ENCODE measurements at regions not wholly inside any gene's neighbourhood (a gene's known extent, or its start where the extent isn't known, plus 50 kb on each side); places are given as distances from the start of the nearest gene placed in this dataset.

DNA sequence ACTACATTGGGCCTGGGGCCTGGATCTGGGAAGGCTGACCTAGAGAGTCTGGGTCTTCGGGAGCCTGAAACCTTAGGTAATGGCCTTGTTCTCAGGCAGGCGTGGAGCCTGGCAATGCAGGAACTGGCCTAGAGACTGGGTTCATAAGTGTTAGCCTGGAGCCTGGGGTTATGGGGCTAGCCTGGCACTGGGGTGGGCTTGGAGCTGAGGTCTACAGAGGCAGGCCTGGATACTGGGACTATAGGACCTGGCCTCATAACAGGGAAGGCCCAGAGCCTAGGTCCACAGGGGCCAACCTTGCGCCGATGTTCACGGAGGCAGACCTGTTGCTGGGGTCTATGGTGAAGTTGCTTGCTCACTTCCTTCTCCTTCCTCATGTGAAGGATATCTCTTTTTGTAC is 843.8 kb upstream of the GJE1 start:
- no peaks in the 10 kb centered on the region for H3K4me1 ChIP-seq (ENCODE audit: control insufficient read depth, insufficient read depth, low read length)
- no peak overlapping the region for H3K27ac ChIP-seq (ENCODE audit: low read depth, low read length)
- H3K27me3 ChIP-seq (ENCODE audit: control insufficient read depth, insufficient read depth, low read length) = no peaks in the 10 kb centered on the region
- no peaks in the 10 kb centered on the region for H3K9me3 ChIP-seq (ENCODE audit: control insufficient read depth, insufficient read depth, low read length)
- no peaks in the 10 kb centered on the region for H3K36me3 ChIP-seq (ENCODE audit: control insufficient read depth, insufficient read depth, low read length)
- no peak overlapping the region for H3K4me3 ChIP-seq (ENCODE audit: low read depth, low read length)
- 98% methylated on average over 4 of the region's 5 CpGs for WGBS (ENCODE audit: insufficient coverage)
- no peak for DNase-seq (ENCODE audit: low read depth in 4 of 6, low spot score in 6 of 6)

GRCh38 chr6:141282263-141282662 is 850.5 kb upstream of the GJE1 start:
- no peak for DNase-seq (ENCODE audit: low read depth in 4 of 6, low spot score in 6 of 6)
- H3K36me3 ChIP-seq (ENCODE audit: control insufficient read depth, insufficient read depth, low read length) = no peaks in the 10 kb centered on the region
- no CpG with 5 or more reads among the region's 1 CpG for WGBS (ENCODE audit: insufficient coverage)
- H3K4me3 ChIP-seq (ENCODE audit: low read depth, low read length) = no peak overlapping the region
- H3K9me3 ChIP-seq (ENCODE audit: control insufficient read depth, insufficient read depth, low read length) = no peaks in the 10 kb centered on the region
- no peak overlapping the region for H3K27ac ChIP-seq (ENCODE audit: low read depth, low read length)
- H3K4me1 ChIP-seq (ENCODE audit: control insufficient read depth, insufficient read depth, low read length) = no peaks in the 10 kb centered on the region
- no peaks in the 10 kb centered on the region for H3K27me3 ChIP-seq (ENCODE audit: control insufficient read depth, insufficient read depth, low read length)

- Histone ChIP-seq H3K4me1 (ENCODE audit: control insufficient read depth, insufficient read depth, low read length) (no peaks in the 10 kb centered on the region), H3K36me3 (ENCODE audit: control insufficient read depth, insufficient read depth, low read length) (no peaks in the 10 kb centered on the region), H3K9me3 (ENCODE audit: control insufficient read depth, insufficient read depth, low read length) (peaks cover 3% of the 10 kb centered on the region), H3K4me3 (ENCODE audit: low read depth, low read length) (no peak overlapping the region), H3K27ac (ENCODE audit: low read depth, low read length) (no peak overlapping the region), H3K27me3 (ENCODE audit: control insufficient read depth, insufficient read depth, low read length) (no peaks in the 10 kb centered on the region)
- DNase-seq (ENCODE audit: low read depth in 4 of 6, low spot score in 6 of 6) = no peak
These were observed 863.0 kb upstream of the GJE1 start for GRCh38 chr6:141269684-141270083.

- 88% methylated on average over 6 of the region's 6 CpGs for WGBS (ENCODE audit: insufficient coverage)
These were observed 865.3 kb upstream of the GJE1 start for GRCh38 chr6:141267420-141267819.

DNA sequence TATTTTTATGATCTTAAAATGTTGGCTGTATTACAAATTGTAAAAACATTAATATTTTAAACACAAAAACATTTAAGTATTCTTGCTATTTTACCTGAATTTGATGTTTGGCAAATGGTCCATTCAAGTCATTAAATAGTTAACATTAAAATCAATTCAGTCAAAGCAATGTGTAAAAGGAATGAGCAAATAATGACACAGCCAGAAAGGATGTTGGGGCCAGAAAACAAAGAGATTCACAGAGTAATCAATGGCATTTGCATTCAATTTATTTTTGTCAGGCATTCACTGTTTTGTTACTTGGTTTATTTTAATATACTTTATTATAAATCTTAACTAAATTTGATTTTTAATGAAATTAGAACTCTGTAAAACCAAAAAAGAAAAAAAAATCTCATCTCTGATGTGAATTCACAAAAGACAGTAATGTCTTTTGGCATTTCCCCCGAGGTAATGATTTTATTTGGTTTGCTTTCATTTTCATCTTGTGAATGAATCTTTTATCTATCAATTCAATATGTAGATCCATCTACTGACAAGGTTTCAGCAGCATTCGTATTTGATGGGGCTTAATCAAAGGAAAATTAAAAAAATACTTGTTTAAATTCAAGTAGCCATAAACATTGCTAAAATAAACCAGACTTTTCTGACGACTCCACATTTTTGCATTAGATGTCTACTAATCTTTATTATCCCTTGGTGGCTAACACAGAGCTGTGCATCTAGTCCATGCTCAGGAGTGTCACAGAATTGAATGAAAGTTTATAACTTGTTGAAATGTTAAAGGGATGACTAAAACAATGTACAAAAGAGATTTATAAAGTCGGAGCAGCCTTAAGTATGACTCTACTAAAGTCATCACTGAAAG is 866.7 kb upstream of the GJE1 start:
- no peaks in the 10 kb centered on the region for H3K4me1 ChIP-seq (ENCODE audit: control insufficient read depth, insufficient read depth, low read length)
- H3K27me3 ChIP-seq (ENCODE audit: control insufficient read depth, insufficient read depth, low read length) = no peaks in the 10 kb centered on the region
- no peaks in the 10 kb centered on the region for H3K36me3 ChIP-seq (ENCODE audit: control insufficient read depth, insufficient read depth, low read length)
- WGBS (ENCODE audit: insufficient coverage) = no CpG with 5 or more reads among the region's 4 CpGs
- no peak for DNase-seq (ENCODE audit: low read depth in 4 of 6, low spot score in 6 of 6)
- H3K27ac ChIP-seq (ENCODE audit: low read depth, low read length) = peak overlapping the region; percentile 11
- peaks cover 3% of the 10 kb centered on the region for H3K9me3 ChIP-seq (ENCODE audit: control insufficient read depth, insufficient read depth, low read length)
- H3K4me3 ChIP-seq (ENCODE audit: low read depth, low read length) = no peak overlapping the region

More at GRCh38 chr6:141267420-141267819, 865.3 kb upstream of the GJE1 start:
- Histone ChIP-seq H3K27me3 (ENCODE audit: control insufficient read depth, insufficient read depth, low read length) (no peaks in the 10 kb centered on the region), H3K36me3 (ENCODE audit: control insufficient read depth, insufficient read depth, low read length) (no peaks in the 10 kb centered on the region), H3K9me3 (ENCODE audit: control insufficient read depth, insufficient read depth, low read length) (peaks cover 3% of the 10 kb centered on the region), H3K27ac (ENCODE audit: low read depth, low read length) (no peak overlapping the region), H3K4me1 (ENCODE audit: control insufficient read depth, insufficient read depth, low read length) (no peaks in the 10 kb centered on the region), H3K4me3 (ENCODE audit: low read depth, low read length) (no peak overlapping the region)
- no peak for DNase-seq (ENCODE audit: low read depth in 4 of 6, low spot score in 6 of 6)

DNA sequence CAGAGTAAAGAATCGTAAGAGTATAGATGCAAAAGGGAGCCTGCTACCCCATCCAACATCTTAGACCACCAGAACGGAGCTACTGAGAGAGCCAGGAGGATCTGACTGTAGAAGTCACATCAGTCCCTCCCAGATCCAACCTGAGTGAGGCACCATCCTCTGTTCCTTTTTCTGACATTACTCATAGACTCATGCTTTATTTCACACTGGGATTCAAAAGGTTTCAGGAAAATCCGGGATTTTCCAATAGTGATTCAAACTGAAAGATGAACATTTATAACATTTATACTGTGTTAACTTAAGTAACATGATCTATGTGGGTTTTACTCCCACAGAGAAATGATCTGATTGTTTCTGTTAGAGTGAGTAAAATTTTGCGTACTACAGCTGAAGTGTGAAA is 868.6 kb upstream of the GJE1 start:
- no peaks in the 10 kb centered on the region for H3K27me3 ChIP-seq (ENCODE audit: control insufficient read depth, insufficient read depth, low read length)
- H3K9me3 ChIP-seq (ENCODE audit: control insufficient read depth, insufficient read depth, low read length) = no peaks in the 10 kb centered on the region
- H3K36me3 ChIP-seq (ENCODE audit: control insufficient read depth, insufficient read depth, low read length) = no peaks in the 10 kb centered on the region
- H3K4me3 ChIP-seq (ENCODE audit: low read depth, low read length) = no peak overlapping the region
- DNase-seq (ENCODE audit: low read depth in 4 of 6, low spot score in 6 of 6) = no peak
- 100% methylated on average over 1 of the region's 4 CpGs for WGBS (ENCODE audit: insufficient coverage)
- no peaks in the 10 kb centered on the region for H3K4me1 ChIP-seq (ENCODE audit: control insufficient read depth, insufficient read depth, low read length)
- no peak overlapping the region for H3K27ac ChIP-seq (ENCODE audit: low read depth, low read length)

DNA sequence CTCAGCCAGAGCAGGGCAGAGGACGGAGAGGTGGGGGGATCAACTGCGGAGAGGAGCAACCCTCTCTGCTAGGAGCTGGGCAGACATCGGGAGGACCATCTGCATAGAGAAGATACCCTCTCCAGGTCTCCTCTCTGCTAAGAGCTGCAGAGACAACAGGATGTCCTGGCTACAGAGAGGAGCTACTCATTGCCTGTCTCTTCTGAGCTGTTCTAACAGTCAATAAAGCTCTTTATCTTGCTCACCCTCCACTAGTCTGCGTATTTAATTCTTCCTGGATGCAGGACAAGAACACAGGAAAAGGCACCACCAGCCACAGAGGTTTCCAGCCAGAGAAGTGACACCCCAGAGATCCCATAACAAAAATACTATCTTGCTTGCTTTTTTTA is 871.1 kb upstream of the GJE1 start:
- no peak overlapping the region for H3K4me3 ChIP-seq (ENCODE audit: low read depth, low read length)
- no peaks in the 10 kb centered on the region for H3K9me3 ChIP-seq (ENCODE audit: control insufficient read depth, insufficient read depth, low read length)
- no peaks in the 10 kb centered on the region for H3K4me1 ChIP-seq (ENCODE audit: control insufficient read depth, insufficient read depth, low read length)
- no peaks in the 10 kb centered on the region for H3K27me3 ChIP-seq (ENCODE audit: control insufficient read depth, insufficient read depth, low read length)
- no peaks in the 10 kb centered on the region for H3K36me3 ChIP-seq (ENCODE audit: control insufficient read depth, insufficient read depth, low read length)
- WGBS (ENCODE audit: insufficient coverage) = 97% methylated on average over 4 of the region's 4 CpGs
- no peak overlapping the region for H3K27ac ChIP-seq (ENCODE audit: low read depth, low read length)
- DNase-seq (ENCODE audit: low read depth in 4 of 6, low spot score in 6 of 6) = no peak

GRCh38 chr6:141261016-141261671 is 871.6 kb upstream of the GJE1 start:
- no peak overlapping the region for H3K27ac ChIP-seq (ENCODE audit: low read depth, low read length)
- WGBS (ENCODE audit: insufficient coverage) = 88% methylated on average over 8 of the region's 10 CpGs
- H3K4me3 ChIP-seq (ENCODE audit: low read depth, low read length) = no peak overlapping the region
- H3K4me1 ChIP-seq (ENCODE audit: control insufficient read depth, insufficient read depth, low read length) = no peaks in the 10 kb centered on the region
- no peak for DNase-seq (ENCODE audit: low read depth in 4 of 6, low spot score in 6 of 6)
- no peaks in the 10 kb centered on the region for H3K36me3 ChIP-seq (ENCODE audit: control insufficient read depth, insufficient read depth, low read length)
- no peaks in the 10 kb centered on the region for H3K9me3 ChIP-seq (ENCODE audit: control insufficient read depth, insufficient read depth, low read length)
- no peaks in the 10 kb centered on the region for H3K27me3 ChIP-seq (ENCODE audit: control insufficient read depth, insufficient read depth, low read length)

DNA sequence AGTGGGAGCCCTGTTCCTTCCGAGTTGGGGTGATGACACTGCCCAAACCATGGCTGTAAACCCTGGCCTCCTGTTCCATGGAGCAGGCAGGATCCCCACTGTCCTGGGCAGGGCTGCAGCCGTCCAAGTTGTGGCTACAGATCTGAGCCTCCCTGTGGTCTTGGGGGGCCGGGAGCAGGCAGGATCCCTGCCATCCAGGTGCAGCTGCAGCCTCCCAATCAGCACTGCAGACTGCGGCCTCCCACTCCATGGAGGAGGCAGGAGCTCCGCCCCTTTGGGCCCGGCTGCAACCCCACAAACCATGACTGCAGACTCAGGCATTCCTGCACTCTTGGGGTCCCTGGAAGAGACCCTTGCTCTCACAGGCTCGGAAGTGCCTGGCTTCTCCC is 872.1 kb upstream of the GJE1 start:
- H3K27me3 ChIP-seq (ENCODE audit: control insufficient read depth, insufficient read depth, low read length) = no peaks in the 10 kb centered on the region
- no peak overlapping the region for H3K4me3 ChIP-seq (ENCODE audit: low read depth, low read length)
- no peaks in the 10 kb centered on the region for H3K36me3 ChIP-seq (ENCODE audit: control insufficient read depth, insufficient read depth, low read length)
- DNase-seq (ENCODE audit: low read depth in 4 of 6, low spot score in 6 of 6) = no peak
- no peak overlapping the region for H3K27ac ChIP-seq (ENCODE audit: low read depth, low read length)
- no peaks in the 10 kb centered on the region for H3K4me1 ChIP-seq (ENCODE audit: control insufficient read depth, insufficient read depth, low read length)
- H3K9me3 ChIP-seq (ENCODE audit: control insufficient read depth, insufficient read depth, low read length) = no peaks in the 10 kb centered on the region
- 88% methylated on average over 7 of the region's 7 CpGs for WGBS (ENCODE audit: insufficient coverage)

DNA sequence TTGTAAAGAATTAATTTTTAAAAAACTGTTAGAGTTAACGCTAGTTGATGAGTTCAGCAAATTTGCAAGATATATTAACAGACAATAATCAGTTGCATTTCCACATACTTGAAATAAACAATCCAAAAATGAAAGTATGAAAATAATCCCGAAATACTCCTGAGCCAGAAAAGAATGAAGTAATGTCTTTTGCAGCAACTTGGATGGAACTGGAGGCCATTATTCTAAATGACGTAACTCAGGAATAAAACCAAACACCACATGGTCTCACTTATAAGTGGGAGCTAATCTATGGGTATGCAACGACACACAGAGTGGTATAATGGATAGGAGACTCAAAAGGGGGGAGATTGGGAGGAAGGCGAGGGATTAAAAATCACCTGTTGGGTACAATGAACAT is 872.9 kb upstream of the GJE1 start:
- Histone ChIP-seq H3K27me3 (ENCODE audit: control insufficient read depth, insufficient read depth, low read length) (no peaks in the 10 kb centered on the region), H3K4me1 (ENCODE audit: control insufficient read depth, insufficient read depth, low read length) (no peaks in the 10 kb centered on the region), H3K4me3 (ENCODE audit: low read depth, low read length) (no peak overlapping the region), H3K9me3 (ENCODE audit: control insufficient read depth, insufficient read depth, low read length) (no peaks in the 10 kb centered on the region), H3K27ac (ENCODE audit: low read depth, low read length) (no peak overlapping the region), H3K36me3 (ENCODE audit: control insufficient read depth, insufficient read depth, low read length) (no peaks in the 10 kb centered on the region)
- WGBS (ENCODE audit: insufficient coverage) = no CpG with 5 or more reads among the region's 5 CpGs
- DNase-seq (ENCODE audit: low read depth in 4 of 6, low spot score in 6 of 6) = no peak
